ENCODE measurements at regions not wholly inside any gene's neighbourhood (a gene's known extent, or its start where the extent isn't known, plus 50 kb on each side); places are given as distances from the start of the nearest gene placed in this dataset.
"Not testable (repeated sequence)": the region's sequence is repeated elsewhere in the genome, so short reads cannot be mapped to it uniquely, and the experiment has no call there.

GRCh38 chr2:237218756-237219155 lies 133.1 kb downstream of the COPS8 start:
- no peak for DNase-seq

DNA sequence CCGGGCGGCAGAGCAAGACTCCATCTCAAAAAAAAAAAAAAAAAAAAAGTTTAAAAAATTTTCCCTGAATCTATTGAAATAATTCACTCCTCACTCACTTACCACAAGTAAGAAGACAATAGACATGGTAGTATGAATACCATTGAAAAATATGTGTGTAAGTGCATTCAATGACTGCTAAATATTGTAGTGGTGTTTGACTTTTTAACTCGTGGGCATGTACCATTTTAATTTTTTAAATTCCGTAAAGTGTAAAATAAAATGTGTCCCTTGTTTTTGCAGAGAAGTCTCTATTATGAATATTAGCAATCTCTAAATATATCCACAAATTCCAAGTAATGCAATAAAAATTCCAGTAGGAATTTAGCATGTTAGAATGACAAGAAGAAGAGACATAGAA lies 134.1 kb downstream of the COPS8 start:
- no peak for DNase-seq

GRCh38 chr2:237221443-237221842 lies 135.8 kb downstream of the COPS8 start:
- no peak for DNase-seq

- no peak for DNase-seq
These were observed 136.5 kb downstream of the COPS8 start for GRCh38 chr2:237222178-237222577.

- DNase-seq = no peak
These were observed 136.9 kb downstream of the COPS8 start for GRCh38 chr2:237222601-237223041.

DNA sequence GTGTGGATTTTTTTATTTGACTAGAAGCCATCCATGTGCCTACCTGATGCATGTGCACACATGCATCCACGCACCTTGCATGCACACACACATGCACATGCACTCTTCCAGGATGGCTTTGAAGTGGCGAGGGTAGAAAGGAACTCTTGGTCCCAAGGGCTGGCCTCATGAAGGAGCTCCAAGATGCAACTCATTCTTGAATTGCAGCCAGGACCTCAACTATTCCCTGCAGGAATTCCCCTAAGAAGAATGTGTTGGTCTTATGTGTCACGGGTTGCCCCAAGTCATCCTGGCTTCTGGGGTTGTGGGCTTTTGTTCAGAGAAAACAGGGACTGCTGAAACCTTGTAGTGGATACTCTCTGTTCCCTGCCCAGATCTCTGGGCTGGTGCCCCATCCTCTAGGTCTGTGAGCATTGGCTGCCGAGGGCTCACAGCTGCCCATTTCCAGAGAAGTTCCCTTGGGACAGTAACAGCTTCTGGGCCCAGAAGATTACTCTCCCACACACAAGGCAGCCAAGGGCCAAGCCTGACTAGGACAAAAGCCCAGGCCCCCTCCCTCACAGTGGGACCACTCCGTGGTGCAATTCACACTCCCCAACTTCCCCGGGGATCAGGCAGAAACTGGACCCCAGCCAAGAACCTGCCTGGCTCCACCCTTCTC lies 137.6 kb downstream of the COPS8 start:
- no peak for DNase-seq

GRCh38 chr2:237227190-237227589 lies 141.5 kb downstream of the COPS8 start:
- DNase-seq = no peak

- DNase-seq = no peak
These were observed 142.0 kb downstream of the COPS8 start for GRCh38 chr2:237227592-237228280.

GRCh38 chr2:237228281-237228625 lies 142.6 kb downstream of the COPS8 start:
- DNase-seq = no peak

GRCh38 chr2:237229905-237230304 lies 144.2 kb downstream of the COPS8 start:
- DNase-seq = no peak

DNA sequence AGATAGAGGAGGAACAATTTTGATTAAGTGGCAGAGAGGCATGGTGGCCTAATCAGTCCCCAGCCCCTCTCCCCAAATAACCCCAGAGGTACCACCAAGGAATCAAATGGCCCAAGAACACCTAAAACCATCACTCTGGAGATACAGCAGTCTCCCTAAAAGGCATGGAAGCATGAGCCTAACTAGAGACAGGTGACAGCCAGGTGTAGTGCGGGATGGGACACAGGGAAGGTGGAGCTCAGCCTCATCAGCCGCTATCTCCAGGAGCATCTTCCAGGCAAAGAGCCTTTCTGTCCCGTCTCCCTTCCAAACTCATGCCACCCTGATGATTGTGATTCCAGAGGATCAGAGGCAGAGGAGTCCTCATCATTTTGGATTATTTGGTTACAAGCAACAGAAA lies 144.7 kb downstream of the COPS8 start:
- DNase-seq = no peak

- no peak for DNase-seq
These were observed 145.9 kb downstream of the COPS8 start for GRCh38 chr2:237231593-237231992.

DNA sequence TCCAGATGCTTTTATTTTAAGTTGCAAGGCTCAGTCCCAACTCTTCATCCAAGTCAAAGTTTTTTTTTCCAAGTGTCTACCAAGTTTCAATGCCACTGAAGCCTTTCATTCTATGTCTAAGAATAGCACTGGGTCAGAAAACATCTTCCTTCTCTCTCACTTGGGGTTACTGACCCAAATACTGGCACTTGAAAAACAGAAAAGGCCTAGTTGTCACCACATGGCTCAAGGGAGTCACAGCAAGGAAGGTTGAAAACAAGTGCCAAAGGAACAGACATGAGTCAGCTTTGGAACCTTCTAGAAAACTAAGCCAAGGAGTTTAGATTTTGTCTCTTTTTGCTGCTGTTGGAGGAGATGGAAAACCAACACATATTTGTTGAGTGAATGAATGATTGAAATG lies 146.5 kb downstream of the COPS8 start:
- DNase-seq = no peak

GRCh38 chr2:237234268-237234667 lies 148.6 kb downstream of the COPS8 start:
- no peak for DNase-seq

GRCh38 chr2:237235383-237236095 lies 149.8 kb downstream of the COPS8 start:
- DNase-seq = no peak

DNA sequence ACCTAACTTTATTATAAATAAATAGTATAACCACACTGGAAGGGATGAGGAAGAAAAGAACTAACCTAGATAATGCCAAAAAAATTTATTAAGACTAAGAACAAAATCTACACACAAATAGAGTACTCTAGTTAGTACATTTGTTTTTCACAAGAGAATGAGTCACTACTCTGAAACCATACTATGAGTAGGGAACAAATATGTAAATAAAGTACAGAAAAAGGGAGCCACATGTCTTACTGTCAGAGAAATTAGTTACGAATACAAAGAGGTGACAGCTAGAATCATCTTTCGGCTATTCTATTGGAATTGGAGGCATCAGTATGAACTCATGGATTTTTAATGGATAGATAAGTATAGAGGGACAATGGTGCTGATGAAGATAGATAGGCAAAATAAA lies 150.5 kb downstream of the COPS8 start:
- no peak for DNase-seq

- no peak for DNase-seq
These were observed 152.6 kb downstream of the COPS8 start for GRCh38 chr2:237238249-237238648.

DNA sequence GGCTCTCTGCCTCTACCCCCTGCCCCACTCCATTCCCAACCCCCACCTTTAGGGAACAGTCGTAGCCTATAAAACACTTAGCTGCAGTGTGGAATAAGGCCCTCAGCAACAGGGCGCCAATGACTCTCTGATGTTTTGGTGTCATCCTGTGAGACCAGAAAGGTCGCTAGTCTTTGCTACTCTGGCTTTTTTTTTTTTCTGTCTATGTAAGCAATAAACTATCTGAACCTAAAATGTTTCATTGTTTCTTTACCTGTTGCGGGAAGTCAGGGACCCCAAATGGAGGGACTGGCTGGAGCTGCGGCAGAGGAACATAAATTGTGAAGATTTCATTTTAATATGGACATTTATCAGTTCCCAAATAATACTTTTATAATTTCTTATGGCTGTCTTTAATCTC lies 154.6 kb downstream of the COPS8 start:
- DNase-seq = no peak

GRCh38 chr2:237240868-237241267 lies 155.2 kb downstream of the COPS8 start:
- DNase-seq = not testable (repeated sequence)

- DNase-seq = no peak
These were observed 156.4 kb downstream of the COPS8 start for GRCh38 chr2:237242091-237242536.

GRCh38 chr2:237243487-237243886 lies 157.8 kb downstream of the COPS8 start:
- DNase-seq = no peak

DNA sequence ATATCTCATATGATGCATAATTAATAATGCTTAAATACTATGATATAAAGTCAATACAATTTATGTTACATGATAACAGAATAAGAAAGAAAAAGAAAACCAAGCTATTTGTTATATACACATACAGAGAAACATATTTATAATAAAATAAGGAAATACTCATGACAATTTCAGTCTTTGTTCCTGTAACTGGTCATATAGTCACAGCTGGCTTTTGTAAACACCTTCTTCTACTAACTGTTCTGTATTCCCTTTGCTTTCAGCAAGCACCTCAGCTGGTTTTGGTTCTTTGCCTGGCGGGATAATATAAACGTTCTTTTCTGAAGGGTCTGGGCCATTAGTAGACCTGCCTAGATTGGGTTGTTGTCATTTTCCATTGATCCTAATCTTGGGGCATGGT lies 158.5 kb downstream of the COPS8 start:
- no peak for DNase-seq

GRCh38 chr2:237244976-237245646 lies 159.4 kb downstream of the COPS8 start:
- no peak for DNase-seq

GRCh38 chr2:237250599-237250998 lies 163.4 kb downstream of the COL6A3 start:
- DNase-seq = no peak
